K562 (cell line): ENCODE measurements at regions not wholly inside any gene's neighbourhood (a gene's known extent, or its start where the extent isn't known, plus 50 kb on each side); places are given as distances from the start of the nearest gene placed in this dataset.

Source experiments
- ATAC-seq: fragments of 200-7000 bp; cut with Tn5 transposase; 3 replicates; pipeline ENCODE4 v1.9.1; 2020; ENCODE audit warnings: moderate library complexity
- BruUV-seq: library from RNA; stranded (reverse); fragments of 400-500 nt; replicated peaks from 2 replicates; lab custom pipeline; 2021; lab: Mats Ljungman, UMichigan
- CTCF ChIA-PET: fragments of 300-600 bp; formaldehyde crosslinking; extraction: SDS; loops from one replicate; lab custom pipeline; 2021; ENCODE audit warnings: low intra/inter-chr PET ratio; lab: Yijun Ruan, JAX
- POLR2A ChIA-PET: fragments of 300-600, 350-650 bp; sonication (Branson Sonifier 250); formaldehyde crosslinking; extraction: SDS; loops from one replicate; lab custom pipeline; 2021; ENCODE audit warnings: antibody characterized with exemption, inconsistent platforms; lab: Yijun Ruan, JAX
- DNase-seq, 4 experiments: peaks; one replicate each; pipeline versions ENCODE4 v3.0.0 to v3.0.0-alpha.2; 2011 to 2018; ENCODE audit warnings: low spot score in 3 of 4, mixed read lengths in 3 of 4; ENCODE audit errors: extremely low read depth in 1 of 4
- FAIRE-seq: peaks from 2 replicates; lab custom pipeline; 2011; peaks lifted over from hg19 to GRCh38; lab: Jason Lieb, UNC
- H2AFZ ChIP-seq: 2 replicates; pipeline ENCODE4 v1.6.0; 2011; ENCODE audit warnings: low read depth, low read length, control low read depth, inconsistent platforms
- H3K27ac ChIP-seq: fragments of 200-600 bp; 3 replicates; pipeline ENCODE4 v1.8.0; 2011; ENCODE audit warnings: low read depth, mild to moderate bottlenecking, control low read depth, inconsistent platforms, low read length, moderate library complexity, mixed read lengths; ENCODE audit errors: extremely low read depth
- H3K27me3 ChIP-seq, 2 experiments: fragments of 300-600 bp in 1 of 2; 2 replicates in 1 of 2; 3 replicates in 1 of 2; pipeline versions ENCODE4 v1.6.0 to v1.8.0; 2011; ENCODE audit warnings: inconsistent platforms in 2 of 2, low read length in 2 of 2, mild to moderate bottlenecking in 1 of 2, mixed read lengths in 1 of 2, moderate library complexity in 1 of 2; ENCODE audit not compliant: control insufficient read depth in 2 of 2, insufficient read depth in 2 of 2
- H3K36me3 ChIP-seq: fragments of 300-600 bp; 3 replicates; pipeline ENCODE4 v1.8.0; 2011; ENCODE audit warnings: mild to moderate bottlenecking, low read length, inconsistent platforms; ENCODE audit not compliant: control insufficient read depth, insufficient read depth
- H3K4me1 ChIP-seq, 2 experiments: fragments of 200-600 bp in 1 of 2; replicated peaks in 1 of 2; 2 replicates in 1 of 2; 3 replicates in 1 of 2; pipeline versions ENCODE4 v1.5.1 to v1.8.0; 2011; ENCODE audit warnings: inconsistent platforms in 2 of 2, low read length in 2 of 2, mild to moderate bottlenecking in 1 of 2, mixed read lengths in 1 of 2, moderate library complexity in 1 of 2; ENCODE audit not compliant: control insufficient read depth in 2 of 2, insufficient read depth in 2 of 2
- H3K4me2 ChIP-seq: 2 replicates; pipeline ENCODE4 v1.6.1; 2011; ENCODE audit warnings: low read length, control low read depth, inconsistent platforms, mixed read lengths; ENCODE audit not compliant: insufficient read depth
- H3K4me3 ChIP-seq: fragments of 200-600 bp; sonication (generic), shearing (Covaris generic); 2 replicates; pipeline ENCODE4 v1.5.1; 2016; ENCODE audit warnings: control low read depth, inconsistent platforms
- H3K79me2 ChIP-seq: fragments of 200-600 bp; 3 replicates; pipeline ENCODE4 v1.8.0; 2011; ENCODE audit warnings: low read length, inconsistent platforms; ENCODE audit not compliant: control insufficient read depth, insufficient read depth
- H3K9ac ChIP-seq, 2 experiments: 2 replicates each; pipeline versions ENCODE4 v1.6.0 to v1.6.1; 2011; ENCODE audit warnings: low read depth in 2 of 2, low read length in 2 of 2, control low read depth in 1 of 2, inconsistent platforms in 1 of 2, mild to moderate bottlenecking in 1 of 2, mixed read lengths in 1 of 2; ENCODE audit not compliant: insufficient read depth in 1 of 2
- H3K9me1 ChIP-seq: one replicate; pipeline ENCODE4 v1.6.0; 2011; ENCODE audit warnings: inconsistent platforms, mild to moderate bottlenecking, low read length, moderate library complexity; ENCODE audit not compliant: control insufficient read depth, insufficient read depth
- H3K9me3 ChIP-seq: replicated peaks from 2 replicates; pipeline ENCODE4 v1.5.1; 2011; ENCODE audit warnings: low read depth, low read length, inconsistent platforms; ENCODE audit not compliant: control insufficient read depth, insufficient read depth
- H4K20me1 ChIP-seq: replicated peaks from 2 replicates; pipeline ENCODE4 v1.6.1; 2011; ENCODE audit warnings: low read length, inconsistent platforms, mixed read lengths; ENCODE audit not compliant: control insufficient read depth, insufficient read depth
- NR2C2 ChIP-seq, 2 experiments: fragments of 200-800 bp in 1 of 2; sonication (Bioruptor generic) in 1 of 2; sonication (generic) in 1 of 2; formaldehyde crosslinking in 1 of 2; IDR thresholded peaks; 2 replicates each; pipeline versions ENCODE4 v1.6.1 to v1.8.0; 2016 to 2022; ENCODE audit warnings: mild to moderate bottlenecking in 1 of 2, missing compliant biosample characterization in 1 of 2, missing genetic modification characterization in 1 of 2, missing genetic modification reagents in 1 of 2
- POLR3A ChIP-seq: IDR thresholded peaks from 2 replicates; pipeline ENCODE4 v1.6.1; 2011; ENCODE audit warnings: borderline replicate concordance, mild to moderate bottlenecking, moderate library complexity; ENCODE audit not compliant: insufficient read length, insufficient read depth; ENCODE audit errors: extremely low read depth
- SLC30A9 ChIP-seq: fragments of 250-450 bp; sonication (Bioruptor Pico); IDR thresholded peaks from 2 replicates; pipeline ENCODE4 v1.8.0; 2022; ENCODE audit warnings: mild to moderate bottlenecking, moderate library complexity
- SRSF3 ChIP-seq: fragments of 200-400 bp; formaldehyde crosslinking; IDR thresholded peaks from 2 replicates; pipeline ENCODE4 v1.6.1; 2016; ENCODE audit warnings: mild to moderate bottlenecking, low read length, moderate library complexity; ENCODE audit not compliant: insufficient read depth
- ZNF766 ChIP-seq: fragments of 200-800 bp; sonication (Bioruptor generic); conservative IDR thresholded peaks from 2 replicates; pipeline ENCODE4 v1.6.1; 2016; ENCODE audit warnings: missing genetic modification characterization, missing compliant biosample characterization
- WGBS: fragments of 100-300 bp; shearing (Covaris generic); methylation state at CpG from one replicate; pipeline ENCODE4 v1.1.6; 2016; ENCODE audit warnings: low coverage, mixed read lengths; ENCODE audit not compliant: insufficient coverage; ENCODE audit errors: missing lambda C conversion rate; 5-methylcytosine and 5-hydroxymethylcytosine counted together
- in situ Hi-C: fragments of 300-500 bp; cut with MboI; formaldehyde crosslinking; loops from 4 replicates; pipeline ENCODE4 v1.15.0; 2018; ENCODE audit warnings: inconsistent platforms, mixed read lengths
- intact Hi-C: fragments of 100-400 bp; cut with micrococcal nuclease; formaldehyde crosslinking; loops from 2 replicates; pipeline ENCODE4 v1.14.2; 2022
- TF ChIP-seq, protein P1 (sequence below): fragments of 250-450 bp; sonication (Bioruptor Pico); IDR thresholded peaks from 2 replicates; pipeline ENCODE4 v1.9.0; 2021; ENCODE audit warnings: mild to moderate bottlenecking, inconsistent platforms

- no peak for TF ChIP-seq SLC30A9 (CRISPR knock-in tag)
- TF ChIP-seq ZNF766 (CRISPR knock-in tag): no peak
- TF ChIP-seq SRSF3: no peak
Measured at GRCh38 chr5:98606961-98607360, 166.5 kb upstream of the RGMB start (continued).

DNA sequence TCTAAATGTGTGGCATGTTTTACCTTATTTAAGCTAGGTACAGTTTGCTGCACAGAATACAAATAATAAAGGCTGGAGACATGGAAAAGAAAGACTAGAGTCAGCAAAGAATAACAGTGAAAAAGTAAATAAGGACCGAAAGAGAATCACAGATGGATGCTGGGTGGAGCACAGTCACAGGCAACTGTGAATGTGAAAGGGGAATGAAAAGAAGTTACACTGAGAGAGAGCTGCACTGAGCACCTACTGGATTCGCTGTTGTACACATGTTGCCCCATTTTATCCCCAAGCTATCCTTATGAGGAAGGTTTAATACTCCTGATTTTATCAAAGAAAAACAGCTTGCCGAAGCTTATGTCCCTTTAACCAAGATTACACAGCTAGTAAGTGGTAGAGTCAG, 165.4 kb upstream of the RGMB start:
- WGBS: 0% methylated on average over 3 of the region's 3 CpGs
- DNase-seq (no peak), FAIRE-seq (no peak), ATAC-seq (no peak)
- no peak overlapping the region for H3K27ac ChIP-seq
- in situ Hi-C loops: no loop called here
- POLR2A ChIA-PET: interaction anchor here (0.5 kb wide), 1 partner anchor 282 kb away, joined by 4 read pairs; no protein-coding TSS in a partner anchor
- no peak overlapping the region for H3K9ac ChIP-seq
- no peaks in the 10 kb centered on the region for H3K79me2 ChIP-seq
- CTCF ChIA-PET: no interaction called here
- H3K27me3 ChIP-seq: no peaks in the 10 kb centered on the region
- H3K36me3 ChIP-seq: no peaks in the 10 kb centered on the region
- no peaks in the 10 kb centered on the region for H3K4me1 ChIP-seq
- H2AFZ ChIP-seq: no peak overlapping the region
- H4K20me1 ChIP-seq: no peaks in the 10 kb centered on the region
- H3K9me3 ChIP-seq: no peaks in the 10 kb centered on the region
- no peak overlapping the region for H3K4me3 ChIP-seq
- intact Hi-C loops: no loop called here
- H3K9me1 ChIP-seq: no peaks in the 10 kb centered on the region
- no peak for TF ChIP-seq POLR3A
- BruUV-seq: no TSS peak
- no peak overlapping the region for H3K4me2 ChIP-seq

DNA sequence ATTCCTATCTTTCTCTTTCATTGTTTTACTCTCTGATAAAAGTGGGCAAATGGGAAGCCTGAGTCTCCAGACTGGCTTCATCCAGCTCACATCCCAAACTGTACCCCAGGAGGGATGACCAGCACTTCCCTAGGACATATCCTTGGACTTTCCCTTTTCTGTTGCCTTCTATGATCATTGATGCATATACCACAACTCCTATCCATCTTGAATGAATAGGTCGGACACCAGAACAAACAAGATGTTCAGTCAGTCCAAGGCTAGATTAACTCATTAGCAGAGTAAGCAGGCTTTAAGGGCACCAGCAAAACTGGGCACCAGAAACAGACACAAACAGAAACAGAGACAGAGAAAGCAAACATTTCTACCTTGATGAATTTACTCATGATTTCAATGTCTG, 159.1 kb upstream of the RGMB start:
- FAIRE-seq: no peak
- no peak for ATAC-seq
- H3K9me3 ChIP-seq: no peaks in the 10 kb centered on the region
- no peaks in the 10 kb centered on the region for H3K4me1 ChIP-seq
- H3K9me1 ChIP-seq: no peaks in the 10 kb centered on the region
- no peaks in the 10 kb centered on the region for H3K79me2 ChIP-seq
- intact Hi-C loops (no loop called here), in situ Hi-C loops (no loop called here)
- no peaks in the 10 kb centered on the region for H3K27me3 ChIP-seq
- ChIA-PET CTCF (no interaction called here), POLR2A (no interaction called here)
- H3K4me3 ChIP-seq: no peak overlapping the region
- H4K20me1 ChIP-seq: no peaks in the 10 kb centered on the region
- no peak overlapping the region for H3K4me2 ChIP-seq
- 0% methylated on average over 1 of the region's 1 CpG for WGBS
- H2AFZ ChIP-seq: no peak overlapping the region
- no peak for DNase-seq
- H3K36me3 ChIP-seq: no peaks in the 10 kb centered on the region
- no peak overlapping the region for H3K27ac ChIP-seq
- no peak overlapping the region for H3K9ac ChIP-seq
- no TSS peak for BruUV-seq
- TF ChIP-seq NR2C2 (CRISPR knock-in tag; IDR thresholded peaks at IDR 0.05) (no peak), NR2C2 (tag; IDR thresholded peaks at IDR 0.05) (no peak)
- TF ChIP-seq, protein P1, sequence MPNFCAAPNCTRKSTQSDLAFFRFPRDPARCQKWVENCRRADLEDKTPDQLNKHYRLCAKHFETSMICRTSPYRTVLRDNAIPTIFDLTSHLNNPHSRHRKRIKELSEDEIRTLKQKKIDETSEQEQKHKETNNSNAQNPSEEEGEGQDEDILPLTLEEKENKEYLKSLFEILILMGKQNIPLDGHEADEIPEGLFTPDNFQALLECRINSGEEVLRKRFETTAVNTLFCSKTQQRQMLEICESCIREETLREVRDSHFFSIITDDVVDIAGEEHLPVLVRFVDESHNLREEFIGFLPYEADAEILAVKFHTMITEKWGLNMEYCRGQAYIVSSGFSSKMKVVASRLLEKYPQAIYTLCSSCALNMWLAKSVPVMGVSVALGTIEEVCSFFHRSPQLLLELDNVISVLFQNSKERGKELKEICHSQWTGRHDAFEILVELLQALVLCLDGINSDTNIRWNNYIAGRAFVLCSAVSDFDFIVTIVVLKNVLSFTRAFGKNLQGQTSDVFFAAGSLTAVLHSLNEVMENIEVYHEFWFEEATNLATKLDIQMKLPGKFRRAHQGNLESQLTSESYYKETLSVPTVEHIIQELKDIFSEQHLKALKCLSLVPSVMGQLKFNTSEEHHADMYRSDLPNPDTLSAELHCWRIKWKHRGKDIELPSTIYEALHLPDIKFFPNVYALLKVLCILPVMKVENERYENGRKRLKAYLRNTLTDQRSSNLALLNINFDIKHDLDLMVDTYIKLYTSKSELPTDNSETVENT (CRISPR knock-in tag): no peak
